Epidermal melanocyte (primary cell): ENCODE measurements at regions not wholly inside any gene's neighbourhood (a gene's known extent, or its start where the extent isn't known, plus 50 kb on each side); places are given as distances from the start of the nearest gene placed in this dataset.
"Not testable (repeated sequence)": the region's sequence is repeated elsewhere in the genome, so short reads cannot be mapped to it uniquely, and the experiment has no call there.

Experiments
- DNase-seq: peaks from one replicate; pipeline ENCODE4 v3.0.0; 2011; ENCODE audit warnings: low spot score; ENCODE audit not compliant: insufficient read length

DNA sequence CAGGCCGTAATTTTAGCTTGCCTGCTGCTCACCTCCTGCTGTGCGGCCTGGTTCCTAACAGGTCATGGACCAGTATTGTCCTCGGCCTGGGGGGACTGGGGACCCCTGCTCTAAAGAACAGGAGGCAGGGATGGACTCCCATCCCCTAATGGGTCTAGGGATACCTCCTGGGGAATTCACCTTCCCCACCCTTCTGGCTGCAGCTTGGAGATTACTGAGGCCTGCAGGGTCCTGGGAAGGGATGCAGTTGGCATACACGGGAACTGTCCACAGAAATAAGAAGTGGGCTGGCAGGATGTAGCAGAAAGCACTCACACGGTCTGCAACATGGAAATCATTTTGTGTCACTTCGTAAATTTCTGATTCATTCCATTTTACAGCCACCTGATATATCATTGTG is 123.0 kb downstream of the C16orf95 start:
- DNase-seq = no peak

- no peak for DNase-seq
Observed at GRCh38 chr16:87195161-87195560, 122.0 kb downstream of the C16orf95 start.

DNA sequence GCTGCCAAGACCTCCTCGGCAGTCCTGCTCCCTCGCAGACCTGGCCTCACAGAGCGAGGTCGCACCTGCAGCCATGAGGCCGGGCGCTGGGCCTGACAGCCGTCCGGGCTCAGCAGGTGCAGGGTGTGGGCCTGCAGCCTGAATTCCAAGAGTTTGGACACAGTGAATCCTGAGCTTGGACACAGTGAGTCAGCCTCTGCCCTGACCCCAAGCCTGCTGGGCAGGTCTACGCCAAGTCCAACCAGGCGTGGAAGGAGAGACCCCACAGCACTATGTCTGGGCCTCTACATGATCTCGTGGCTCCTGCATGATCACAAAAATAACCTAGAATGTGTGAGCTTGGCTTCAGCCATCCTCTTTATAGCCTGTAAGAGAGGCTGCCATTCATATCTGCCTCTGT is 121.0 kb downstream of the C16orf95 start:
- no peak for DNase-seq

- no peak for DNase-seq
Observed at GRCh38 chr16:87196661-87197060, 120.5 kb downstream of the C16orf95 start.

- no peak for DNase-seq
Observed at GRCh38 chr16:87198328-87198832, 118.8 kb downstream of the C16orf95 start.

- no peak for DNase-seq
Observed at GRCh38 chr16:87198881-87199280, 118.3 kb downstream of the C16orf95 start.

DNA sequence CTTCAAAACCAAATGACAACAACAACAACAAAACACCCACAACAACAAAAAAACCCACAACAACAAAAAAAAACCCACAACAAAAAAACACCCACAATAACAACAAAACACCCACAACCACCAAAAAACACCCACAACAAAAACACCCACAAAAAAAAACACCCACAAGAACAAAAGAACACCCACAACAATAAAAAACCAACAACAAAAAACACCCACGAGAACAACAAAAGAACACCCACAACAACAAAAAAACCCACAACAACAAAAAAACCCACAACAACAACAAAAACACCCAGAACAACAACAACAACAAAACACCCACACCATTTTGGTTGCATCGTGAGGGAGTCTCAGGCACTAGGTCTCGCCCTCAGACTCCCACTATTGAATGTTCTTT is 117.8 kb downstream of the C16orf95 start:
- no peak for DNase-seq

- DNase-seq = no peak
Observed at GRCh38 chr16:87199901-87200300, 117.3 kb downstream of the C16orf95 start.

DNA sequence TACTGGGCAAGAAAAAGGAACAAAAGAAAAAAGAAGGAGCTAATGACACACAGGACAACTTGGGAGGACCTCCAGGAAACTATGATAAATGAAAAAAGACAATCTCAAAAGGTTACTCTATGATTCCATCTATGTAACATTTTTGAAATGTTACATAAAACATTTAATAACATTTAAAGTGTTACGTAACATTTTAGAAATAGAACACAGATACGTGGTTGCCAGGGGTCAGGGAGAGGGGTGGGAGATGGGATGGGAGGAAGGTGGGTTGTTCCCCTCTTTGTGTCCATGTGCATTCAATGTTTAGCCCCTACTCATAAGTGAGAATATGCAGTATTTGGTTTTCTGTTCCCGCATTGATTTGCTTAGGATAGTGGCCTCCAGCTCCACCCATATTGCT is 116.6 kb downstream of the C16orf95 start:
- DNase-seq = no peak

- peak; percentile 44 for DNase-seq
Observed at GRCh38 chr16:87201052-87201451, 116.1 kb downstream of the C16orf95 start.

DNA sequence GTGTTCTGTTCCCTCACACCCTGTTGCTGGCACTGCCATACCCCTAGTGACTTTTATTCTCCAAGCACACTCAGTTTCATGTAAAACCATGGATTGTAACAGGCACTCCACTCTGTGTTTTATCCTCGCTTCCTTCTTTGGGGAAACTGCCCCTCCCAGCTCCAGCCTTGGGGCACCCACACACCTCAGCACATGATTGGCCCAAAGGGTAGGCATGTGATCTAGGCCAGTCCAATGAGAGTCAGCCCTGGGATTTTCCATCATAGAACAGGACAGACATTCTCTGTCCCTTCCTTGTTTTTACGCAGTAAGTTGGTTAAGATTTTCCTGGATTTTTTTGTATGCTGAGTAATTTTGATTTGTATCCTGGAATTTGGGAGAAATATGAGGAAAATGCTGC is 115.4 kb downstream of the C16orf95 start:
- DNase-seq = no peak

DNA sequence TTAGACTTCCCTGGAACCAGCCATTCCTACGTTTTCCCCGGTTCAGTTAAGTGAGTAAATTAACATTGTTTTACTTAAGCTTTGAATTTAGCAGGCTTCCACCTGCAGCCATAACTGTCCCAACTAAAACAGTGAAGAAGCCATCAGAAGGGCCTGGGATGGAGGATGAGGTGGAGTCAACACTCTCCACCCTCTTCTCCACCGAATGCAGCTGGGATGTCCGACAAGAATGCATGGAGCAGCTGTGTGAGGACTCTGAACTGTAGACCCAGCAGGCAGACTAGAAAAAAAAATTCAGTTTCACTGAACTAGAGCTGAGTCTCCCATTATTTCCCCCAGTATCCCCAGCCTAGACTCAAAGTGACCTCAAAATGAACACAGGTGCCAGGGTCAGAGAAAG is 114.8 kb downstream of the C16orf95 start:
- DNase-seq = no peak

DNA sequence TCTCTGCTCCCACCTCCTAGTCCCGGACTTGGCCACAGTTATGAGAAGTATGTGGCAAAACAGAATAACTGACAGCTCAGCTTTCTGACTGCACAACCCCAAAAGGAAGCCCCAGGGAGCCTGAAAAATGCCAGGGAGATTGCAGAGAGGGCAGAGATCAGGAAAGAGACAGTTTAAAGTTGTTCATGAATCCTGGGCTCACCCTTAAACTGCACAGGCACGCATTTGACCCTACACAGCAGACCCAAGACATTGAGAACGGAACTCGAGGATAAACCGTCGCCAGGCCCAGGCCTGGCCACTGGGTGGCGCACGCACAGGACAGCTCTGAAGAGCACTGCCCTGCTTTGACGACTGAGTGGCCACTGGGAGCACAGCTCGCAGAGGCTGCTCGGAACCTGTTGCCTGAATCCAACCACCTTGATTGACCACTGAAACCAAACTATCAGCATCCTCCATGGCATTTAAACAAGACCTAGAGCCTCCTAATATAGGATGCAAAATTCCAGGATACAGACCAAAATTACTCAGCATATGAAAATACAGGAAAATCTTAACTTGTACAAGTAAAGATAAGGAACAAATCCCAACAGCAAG is 114.0 kb downstream of the C16orf95 start:
- peak; percentile 54 for DNase-seq

- DNase-seq = no peak
Observed at GRCh38 chr16:87206646-87207451, 110.3 kb downstream of the C16orf95 start.

DNA sequence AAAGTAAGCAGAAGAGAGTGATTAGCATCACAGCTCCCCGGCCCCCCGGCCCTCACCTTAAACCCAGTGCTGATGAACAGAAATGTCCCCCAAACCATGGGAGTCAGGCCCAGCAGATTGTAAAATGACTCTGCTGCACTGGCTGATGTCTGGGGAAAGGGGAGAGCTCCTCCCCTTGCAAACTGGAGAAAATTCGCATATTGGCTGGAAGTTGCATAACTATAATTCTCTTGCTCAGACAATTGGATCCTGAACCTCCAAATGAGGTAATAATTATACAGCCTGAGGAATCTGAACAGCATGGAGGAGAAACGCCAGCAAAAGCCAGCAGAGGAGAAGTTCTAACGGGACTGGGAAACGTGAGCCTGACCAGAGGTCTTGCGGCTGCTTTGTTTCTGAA is 109.7 kb downstream of the C16orf95 start:
- DNase-seq = no peak

DNA sequence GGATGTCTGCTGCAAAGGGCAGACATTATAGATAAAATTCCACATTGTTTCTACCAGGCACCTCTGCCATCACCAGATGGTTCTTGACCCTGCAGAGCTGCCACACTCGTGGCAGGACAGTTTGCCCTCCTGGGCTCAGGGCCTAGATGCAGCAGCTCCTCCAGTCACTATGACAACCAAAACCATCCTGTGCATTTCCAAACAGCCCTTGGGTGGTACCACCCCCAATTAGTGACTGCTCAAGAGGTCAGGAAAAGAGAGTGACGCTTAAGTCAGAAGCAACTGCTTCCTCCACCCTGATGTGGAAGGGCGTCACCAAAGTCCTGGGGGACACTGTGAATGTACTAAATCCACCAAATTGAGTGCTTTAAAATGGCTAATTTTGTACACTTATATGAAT is 109.2 kb downstream of the C16orf95 start:
- no peak for DNase-seq

DNA sequence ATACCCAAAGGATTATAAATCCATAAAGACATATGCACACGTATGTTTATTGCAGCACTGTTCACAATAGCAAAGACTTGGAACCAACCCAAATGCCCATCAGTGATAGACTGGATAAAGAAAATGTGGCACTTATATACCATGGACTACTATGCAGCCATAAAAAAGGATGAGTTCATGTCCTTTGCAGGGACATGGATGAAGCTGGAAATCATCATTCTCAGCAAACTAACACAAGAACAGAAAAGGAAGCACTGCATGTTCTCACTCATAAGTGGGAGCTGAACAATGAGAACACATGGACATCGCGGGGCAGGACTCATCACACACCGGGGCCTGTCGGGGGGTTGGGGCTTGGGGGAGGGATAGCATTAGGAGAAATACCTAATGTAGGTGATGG is 108.2 kb downstream of the C16orf95 start:
- DNase-seq = not testable (repeated sequence)

- DNase-seq = no peak
Observed at GRCh38 chr16:87209808-87210512, 107.2 kb downstream of the C16orf95 start.

- no peak for DNase-seq
Observed at GRCh38 chr16:87210894-87211293, 106.3 kb downstream of the C16orf95 start.

DNA sequence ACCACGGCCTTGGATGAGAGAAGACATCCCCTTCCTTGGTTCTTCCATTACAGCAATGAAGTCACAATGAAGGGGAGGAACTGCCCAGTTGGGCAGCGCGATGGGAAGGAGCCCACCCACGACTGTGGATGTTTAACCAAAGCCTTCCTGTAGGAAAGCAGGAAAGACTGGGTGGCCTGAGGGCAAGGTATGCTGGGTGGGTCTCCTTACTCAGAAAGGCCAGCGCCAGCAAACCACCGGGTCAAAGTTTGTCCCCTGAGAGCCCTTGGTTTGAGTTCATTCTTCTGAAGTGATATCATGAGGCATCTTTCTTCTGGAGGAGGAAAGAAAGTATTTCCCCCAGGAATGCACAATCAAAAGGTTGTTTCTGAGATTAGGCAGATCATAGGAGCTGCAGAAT is 105.2 kb downstream of the C16orf95 start:
- DNase-seq = no peak

DNA sequence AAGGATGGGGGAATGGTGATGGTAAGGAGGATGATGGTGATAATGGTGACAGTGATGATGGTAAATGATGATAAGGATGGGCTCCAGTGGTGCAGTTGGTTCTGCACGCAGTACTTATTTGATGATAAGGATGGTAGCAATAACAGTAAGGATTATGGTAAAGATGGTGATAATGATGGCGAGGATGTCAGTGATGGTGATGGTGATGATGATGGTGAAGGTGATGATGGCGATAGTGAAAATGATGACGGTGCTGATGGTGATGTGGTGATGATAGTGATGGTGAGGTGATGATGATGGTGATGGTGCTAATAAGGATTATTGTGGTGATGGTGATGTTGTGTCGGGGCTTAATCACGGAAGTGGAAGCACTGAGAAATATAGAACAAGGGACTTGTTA is 103.7 kb downstream of the C16orf95 start:
- DNase-seq = no peak

DNA sequence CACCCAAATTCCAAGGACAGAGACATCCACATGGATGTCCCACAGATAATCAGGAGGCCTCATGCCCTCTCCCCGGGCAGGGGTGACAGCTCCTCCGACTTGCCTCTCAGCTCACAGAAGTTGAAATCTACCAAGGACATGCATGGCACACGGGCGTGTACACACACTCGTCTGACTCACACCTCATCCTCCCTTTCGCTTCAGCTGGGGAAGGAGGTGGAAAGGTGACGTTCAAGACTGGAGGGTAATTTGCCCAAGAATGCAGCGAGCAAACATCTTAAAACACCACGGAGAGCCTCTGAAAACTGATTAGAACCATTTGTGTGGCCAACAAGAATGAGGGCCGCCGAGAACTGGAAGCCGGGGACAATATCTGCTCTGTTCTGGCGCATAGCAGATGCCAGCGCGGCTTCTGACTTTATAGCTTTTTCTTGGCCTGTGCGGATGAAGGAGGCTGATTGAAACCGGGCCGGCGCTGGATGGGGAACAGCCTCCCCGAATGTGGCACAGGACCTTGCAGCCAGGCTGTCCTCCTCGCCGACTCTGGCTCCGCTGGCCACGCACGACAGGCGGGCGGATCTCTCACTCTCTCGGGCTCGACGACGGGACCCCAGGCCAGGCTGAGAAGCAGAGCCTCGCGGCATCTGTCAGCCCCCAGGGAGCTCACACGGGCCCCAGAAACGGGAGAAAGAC is 100.9 kb downstream of the C16orf95 start:
- no peak for DNase-seq
